Endometrial microvascular endothelial cells (primary cell): ENCODE measurements at regions not wholly inside any gene's neighbourhood (a gene's known extent, or its start where the extent isn't known, plus 50 kb on each side); places are given as distances from the start of the nearest gene placed in this dataset.

Experiments
- in situ Hi-C: cut with HindIII; loops from 2 replicates; pipeline ENCODE4 v1.10.0; 2017; ENCODE audit warnings: low sequenced_read_pairs, low pct_unique_long_range_greater_than_20kb; ENCODE audit errors: inconsistent ontology term

- in situ Hi-C loops, result loop anchor here (25.0 kb wide), 1 partner anchor 196 kb away; no protein-coding TSS in a partner anchor
Measured at GRCh38 chr6:137933696-137934095, 66.6 kb downstream of the TNFAIP3 start.

DNA sequence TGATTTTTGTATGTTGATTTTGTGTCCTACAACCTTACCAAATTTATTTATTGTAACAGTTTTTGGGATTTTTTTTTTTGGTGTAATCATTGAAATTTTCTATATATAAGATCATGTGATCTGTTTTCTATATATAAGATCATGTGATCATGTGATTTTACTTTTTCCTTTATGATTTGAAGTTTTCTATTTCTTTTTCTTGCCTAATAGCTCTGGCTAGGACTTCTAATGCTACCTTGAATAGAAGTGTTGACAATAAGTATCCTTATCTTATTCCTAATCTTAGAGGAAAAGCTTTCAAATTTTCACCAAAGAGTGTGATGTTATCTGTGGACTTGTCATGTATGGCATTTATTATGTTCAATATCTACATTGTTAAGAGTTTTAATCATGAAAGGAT is 69.7 kb downstream of the TNFAIP3 start:
- in situ Hi-C loops, result loop anchor here (25.0 kb wide), 1 partner anchor 199 kb away; no protein-coding TSS in a partner anchor

DNA sequence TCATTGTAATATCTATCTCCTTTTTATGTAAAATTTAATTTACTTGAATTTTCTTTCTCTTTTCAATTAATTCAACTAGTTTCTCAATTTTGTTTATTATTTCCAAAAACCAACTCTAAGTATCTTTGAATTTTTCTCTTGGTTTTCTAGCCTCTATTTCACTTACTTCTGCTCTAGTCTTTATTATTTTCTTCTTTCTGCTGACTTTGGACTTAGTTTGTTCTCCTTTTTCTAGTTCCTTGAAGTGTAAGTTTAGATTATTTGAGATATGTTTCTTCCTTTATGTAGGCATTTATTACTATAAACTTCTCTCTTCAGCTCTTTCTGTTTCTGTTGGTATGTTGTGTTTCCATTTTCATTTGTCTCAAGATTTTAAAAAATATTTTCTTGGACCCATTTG is 70.8 kb downstream of the TNFAIP3 start:
- in situ Hi-C loops, result loop anchor here (25.0 kb wide), 1 partner anchor 201 kb away; no protein-coding TSS in a partner anchor

DNA sequence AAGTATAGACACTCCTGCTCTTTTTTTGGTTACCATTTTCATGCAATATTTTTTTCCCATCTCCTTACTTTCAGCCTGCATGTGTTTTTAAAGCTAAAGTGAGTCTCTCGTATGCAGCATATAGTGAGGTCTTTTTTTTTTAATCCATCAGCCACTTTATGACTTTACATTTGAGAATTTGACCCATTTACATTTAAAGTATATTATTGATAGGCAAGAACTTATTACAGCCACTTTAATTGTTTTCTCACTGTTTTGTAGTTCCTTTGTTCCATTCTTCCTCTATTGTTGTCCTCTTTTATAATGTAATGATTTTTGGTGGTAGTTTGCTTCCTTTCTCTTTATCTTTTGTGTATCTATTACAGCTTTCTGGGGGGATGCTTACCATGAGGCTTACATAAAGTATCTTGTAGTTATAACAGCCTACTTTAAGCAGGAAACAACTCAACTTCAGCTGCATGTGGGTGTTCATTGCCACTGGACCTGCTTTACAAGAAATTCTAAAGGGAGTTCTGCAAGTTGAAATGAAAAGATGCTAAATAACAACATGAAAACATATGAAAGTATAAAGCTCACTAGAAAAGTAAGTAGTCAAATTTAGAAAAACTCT is 71.8 kb downstream of the TNFAIP3 start:
- in situ Hi-C loops, result loop anchor here (25.0 kb wide), 1 partner anchor 202 kb away; no protein-coding TSS in a partner anchor

GRCh38 chr6:137941995-137942394 is 74.9 kb downstream of the TNFAIP3 start:
- in situ Hi-C loops, result loop anchor here (25.0 kb wide), 1 partner anchor 205 kb away; no protein-coding TSS in a partner anchor

GRCh38 chr6:137942736-137943135 is 75.7 kb downstream of the TNFAIP3 start:
- in situ Hi-C loops, result loop anchor here (25.0 kb wide), 1 partner anchor 205 kb away; no protein-coding TSS in a partner anchor

DNA sequence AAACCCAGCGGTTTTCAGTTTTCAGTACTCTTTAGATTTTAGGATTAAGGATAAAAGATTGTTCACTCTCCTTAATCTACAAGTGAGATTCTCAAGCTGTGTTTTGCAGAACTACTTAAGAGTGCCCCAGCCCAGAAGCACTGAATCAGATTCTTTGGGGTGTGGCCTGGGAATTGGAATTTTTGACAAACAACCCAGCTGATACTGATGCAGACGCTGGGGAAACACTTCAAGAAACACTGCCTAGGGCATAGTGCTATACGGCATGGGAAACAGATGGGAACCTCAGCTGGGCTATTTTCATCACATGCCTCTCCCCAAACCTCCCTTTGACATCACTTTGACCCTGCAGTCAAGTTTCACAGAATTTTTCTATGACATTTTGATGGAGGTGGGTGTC is 77.3 kb downstream of the TNFAIP3 start:
- in situ Hi-C loops, result loop anchor here (25.0 kb wide), 1 partner anchor 207 kb away; no protein-coding TSS in a partner anchor

GRCh38 chr6:137944793-137945498 is 77.9 kb downstream of the TNFAIP3 start:
- in situ Hi-C loops, result loop anchor here (25.0 kb wide), 1 partner anchor 208 kb away; no protein-coding TSS in a partner anchor

DNA sequence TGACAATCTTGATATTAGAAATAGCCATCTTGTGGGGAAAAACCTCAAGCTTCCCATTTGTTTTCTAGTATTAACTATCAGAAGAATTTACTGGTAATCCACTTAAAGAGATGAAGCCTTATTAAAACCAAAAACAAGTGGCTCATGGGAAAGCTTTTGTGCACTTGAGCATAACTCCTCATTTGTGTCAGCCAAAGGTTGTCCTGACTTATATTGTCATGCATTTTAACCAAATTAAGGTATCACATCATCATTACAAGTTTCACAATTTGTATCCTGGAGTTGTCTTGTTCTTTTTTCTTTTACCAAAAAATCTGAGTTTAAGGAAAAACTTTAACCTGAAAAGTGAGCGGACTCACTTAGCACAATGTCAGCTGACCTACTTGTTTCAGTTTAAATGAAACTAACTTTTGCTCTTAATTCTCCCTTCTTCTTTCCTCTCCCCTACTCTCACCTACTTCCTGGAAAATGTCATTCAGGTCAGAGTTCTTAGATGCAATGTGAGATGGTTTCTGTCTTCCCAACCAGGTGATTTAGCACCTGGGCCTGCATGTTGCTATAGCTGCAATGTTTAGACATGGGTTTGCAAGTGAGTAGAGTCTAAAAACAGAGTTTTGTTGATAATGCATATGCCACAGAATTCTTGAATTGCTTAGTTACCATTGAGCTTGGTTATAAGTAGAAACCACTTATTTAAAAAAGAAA is 82.8 kb downstream of the TNFAIP3 start:
- in situ Hi-C loops, result loop anchor here (25.0 kb wide), 1 partner anchor 213 kb away; no protein-coding TSS in a partner anchor

DNA sequence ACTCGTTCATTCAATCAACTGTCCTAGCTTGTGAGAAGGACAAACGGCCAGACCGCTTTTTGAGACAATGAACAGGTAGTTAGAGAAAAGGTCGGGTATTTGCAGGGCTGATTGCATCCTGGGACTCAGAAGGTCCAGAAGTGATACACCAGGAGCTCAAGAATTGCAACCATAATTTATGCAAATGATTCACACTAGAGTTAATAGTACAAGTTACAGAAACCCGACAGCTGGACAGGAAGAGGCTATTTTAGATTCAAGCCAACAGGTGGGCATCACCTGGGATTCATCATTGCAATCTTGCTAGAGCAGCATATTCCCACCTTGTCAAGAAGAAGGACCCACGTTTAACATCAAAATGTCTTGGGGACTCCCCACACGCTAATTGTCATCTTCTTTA is 83.5 kb downstream of the TNFAIP3 start:
- in situ Hi-C loops, result no loop called here

DNA sequence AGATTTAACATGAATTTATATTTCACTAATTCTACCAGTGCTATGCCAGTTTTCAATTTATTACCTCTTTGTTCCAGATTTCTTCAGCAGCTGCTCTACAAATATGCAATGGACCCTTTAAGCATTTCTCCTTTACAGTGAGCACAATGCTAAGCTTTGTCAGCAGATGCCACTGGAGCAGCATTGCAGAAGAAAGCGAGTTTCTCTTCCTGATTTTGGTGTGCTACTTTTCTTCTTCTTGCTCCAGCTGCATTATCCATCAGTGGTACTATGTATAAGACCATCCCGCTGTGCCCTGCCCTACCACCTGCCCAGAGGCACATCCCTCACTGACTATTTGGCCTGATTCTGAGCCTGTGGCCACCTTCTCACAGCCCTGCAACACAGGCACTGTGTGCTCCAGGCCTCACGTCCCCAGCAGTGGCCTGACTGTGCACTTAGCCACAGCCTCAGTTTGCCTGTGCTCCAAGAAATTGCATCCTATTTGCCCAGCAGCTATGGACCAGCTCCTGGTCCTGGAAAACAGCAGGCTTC is 84.1 kb downstream of the TNFAIP3 start:
- in situ Hi-C loops, result no loop called here

- in situ Hi-C loops, result no loop called here
Measured at GRCh38 chr6:137952247-137952646, 85.2 kb downstream of the TNFAIP3 start.

DNA sequence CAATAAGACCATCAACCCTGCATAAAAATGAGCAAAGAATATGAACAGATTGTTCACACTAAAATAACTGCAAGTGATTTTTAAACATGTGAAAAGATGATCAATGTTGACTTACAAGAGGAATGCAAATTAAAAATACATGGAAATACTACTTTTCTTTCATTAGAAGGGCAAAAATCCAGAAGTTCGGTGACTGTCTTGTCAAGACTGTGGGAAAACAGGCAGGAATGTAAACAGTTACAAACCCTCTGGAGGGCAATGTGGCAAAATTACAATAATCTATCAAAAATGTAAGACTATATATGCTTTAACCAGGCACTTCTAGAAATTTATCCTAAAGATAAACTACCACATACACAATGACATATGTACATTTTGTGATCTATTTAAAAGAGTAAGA is 86.7 kb downstream of the TNFAIP3 start:
- in situ Hi-C loops, result no loop called here

GRCh38 chr6:137954253-137954652 is 87.2 kb downstream of the TNFAIP3 start:
- in situ Hi-C loops, result no loop called here

GRCh38 chr6:137956098-137956488 is 89.0 kb downstream of the TNFAIP3 start:
- in situ Hi-C loops, result no loop called here

- in situ Hi-C loops, result no loop called here
Measured at GRCh38 chr6:137957471-137957870, 90.4 kb downstream of the TNFAIP3 start.

GRCh38 chr6:137958811-137959565 is 91.9 kb downstream of the TNFAIP3 start:
- in situ Hi-C loops, result no loop called here

DNA sequence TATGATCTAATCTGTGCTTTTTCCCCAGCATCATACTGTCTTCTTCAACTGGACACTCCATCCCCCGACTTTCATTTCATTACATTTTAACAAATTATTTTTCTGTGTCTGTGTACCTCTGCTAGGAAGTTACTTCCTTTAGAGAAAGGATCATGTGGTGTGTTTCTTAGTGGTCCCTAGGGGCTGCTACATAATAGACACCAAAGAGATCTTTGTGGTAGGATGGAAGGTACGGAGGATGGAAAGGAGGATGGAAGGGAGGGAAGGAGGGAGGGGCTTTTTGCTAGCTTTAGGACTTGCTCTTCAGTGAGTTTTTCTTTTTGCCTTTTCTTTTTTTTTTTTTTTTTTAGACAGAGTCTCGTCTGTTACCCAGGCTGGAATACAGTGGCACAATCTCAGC is 95.7 kb downstream of the TNFAIP3 start:
- in situ Hi-C loops, result no loop called here

- in situ Hi-C loops, result no loop called here
Measured at GRCh38 chr6:137964876-137965275, 97.8 kb downstream of the TNFAIP3 start.
